HEK293T (cell line): ENCODE measurements at regions not wholly inside any gene's neighbourhood (a gene's known extent, or its start where the extent isn't known, plus 50 kb on each side); places are given as distances from the start of the nearest gene placed in this dataset.
"Not testable (repeated sequence)": the region's sequence is repeated elsewhere in the genome, so short reads cannot be mapped to it uniquely, and the experiment has no call there.

Source experiments
- ARNT ChIP-seq: fragments of 450-650 bp; IDR thresholded peaks from 2 replicates; pipeline ENCODE4 v1.6.1; 2017; ENCODE audit warnings: mild to moderate bottlenecking
- BHLHE40 ChIP-seq: fragments of 450-650 bp; IDR thresholded peaks from 2 replicates; pipeline ENCODE4 v1.6.1; 2016; ENCODE audit warnings: mild to moderate bottlenecking, moderate library complexity, borderline replicate concordance
- ELF4 ChIP-seq: fragments of 450-650 bp; IDR thresholded peaks from 2 replicates; pipeline ENCODE4 v1.6.1; 2017; ENCODE audit warnings: antibody characterized with exemption
- FOXM1 ChIP-seq: fragments of 450-650 bp; IDR thresholded peaks from 2 replicates; pipeline ENCODE4 v1.6.1; 2017; ENCODE audit warnings: mild to moderate bottlenecking, borderline replicate concordance
- SP1 ChIP-seq: fragments of 450-650 bp; IDR thresholded peaks from 2 replicates; pipeline ENCODE4 v1.6.1; 2017
- SUZ12 ChIP-seq: fragments of 450-650 bp; IDR thresholded peaks from 2 replicates; pipeline ENCODE4 v1.6.1; 2016; ENCODE audit warnings: mild to moderate bottlenecking
- TARDBP ChIP-seq: fragments of 450-650 bp; IDR thresholded peaks from 2 replicates; pipeline ENCODE4 v1.6.1; 2016

DNA sequence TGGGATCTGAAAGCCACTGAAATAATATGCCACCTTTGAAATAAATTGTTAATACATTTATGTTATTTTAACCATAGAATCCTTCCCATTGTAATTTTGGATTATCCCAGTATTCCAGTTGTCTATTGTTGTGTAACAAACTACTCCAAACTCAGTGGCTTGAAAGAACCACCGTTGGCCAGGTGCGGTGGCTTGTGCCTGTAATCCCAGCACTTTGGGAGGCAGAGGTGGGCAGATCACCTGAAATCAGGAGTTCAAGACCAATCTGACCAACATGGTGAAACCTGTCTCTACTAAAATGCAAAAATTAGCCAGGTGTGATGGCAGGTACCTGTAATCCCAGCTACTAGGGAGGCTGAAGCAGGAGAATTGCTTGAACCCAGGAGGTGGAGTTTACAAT is 217.6 kb downstream of the IRX2 start:
- not testable (repeated sequence) for TF ChIP-seq SP1, SUZ12, FOXM1, TARDBP, ARNT, BHLHE40, ELF4
